HAP-1 (cell line): ENCODE measurements at regions not wholly inside any gene's neighbourhood (a gene's known extent, or its start where the extent isn't known, plus 50 kb on each side); places are given as distances from the start of the nearest gene placed in this dataset.
A peak's percentile ranks its signal among the peaks of the same experiment; 100 is the strongest.

ENCODE experiments used
- DNase-seq, 2 experiments: peaks; one replicate each; pipeline ENCODE4 v3.0.0-alpha.2; 2016 to 2020; ENCODE audit warnings: low spot score in 2 of 2
- H3K27me3 ChIP-seq: fragments of 250-450 bp; sonication (Bioruptor Pico); 2 replicates; pipeline ENCODE4 v1.5.1; 2020; ENCODE audit warnings: low read depth, mild to moderate bottlenecking, moderate library complexity
- H3K36me3 ChIP-seq: fragments of 250-450 bp; sonication (Bioruptor Pico); replicated peaks from 2 replicates; pipeline ENCODE4 v1.5.1; 2020; ENCODE audit warnings: mild to moderate bottlenecking
- H3K4me1 ChIP-seq: fragments of 250-450 bp; sonication (Bioruptor Pico); 2 replicates; pipeline ENCODE4 v1.5.1; 2020; ENCODE audit warnings: mild to moderate bottlenecking
- H3K4me3 ChIP-seq: fragments of 250-450 bp; sonication (Bioruptor Pico); 2 replicates; pipeline ENCODE4 v1.5.1; 2020; ENCODE audit warnings: mild to moderate bottlenecking, moderate library complexity
- H3K9me3 ChIP-seq: fragments of 250-450 bp; sonication (Bioruptor Pico); 2 replicates; pipeline ENCODE4 v1.5.1; 2020; ENCODE audit warnings: mild to moderate bottlenecking, moderate library complexity
- in situ Hi-C: fragments of 300-500 bp; cut with MboI; formaldehyde crosslinking; loops from 3 replicates; pipeline ENCODE4 v1.14.3; 2020; ENCODE audit warnings: low sequenced_read_pairs, inconsistent platforms, mixed read lengths

DNA sequence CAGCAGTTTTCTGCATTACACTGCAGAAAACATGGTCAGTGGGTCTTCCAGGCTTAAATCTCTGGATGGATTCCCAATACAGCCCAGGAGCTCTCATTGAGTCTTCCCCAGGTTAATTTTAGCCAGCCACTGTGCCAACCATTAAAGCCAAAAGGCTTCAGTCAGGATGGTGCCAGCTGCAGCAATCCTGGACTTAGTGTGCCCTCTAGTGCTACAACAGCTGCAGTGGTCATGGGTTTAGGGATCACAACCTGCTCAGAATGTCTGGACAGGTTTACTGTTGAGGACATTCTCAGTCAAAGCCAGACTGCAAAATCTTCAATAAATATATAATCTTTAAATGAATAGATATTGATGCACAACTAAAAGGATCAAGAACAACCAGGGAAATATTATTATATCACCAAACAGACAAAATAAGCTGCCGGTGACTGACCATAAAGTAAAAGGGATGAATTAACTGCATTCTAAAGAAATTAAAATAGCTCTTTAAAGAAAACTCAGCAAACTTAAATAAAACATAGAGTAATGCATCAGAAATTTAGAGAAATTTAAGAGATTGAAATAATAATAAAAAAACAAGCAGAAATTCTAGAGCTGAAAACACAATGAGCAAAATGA, 639.9 kb downstream of the SPOCK3 start:
- in situ Hi-C loops, result loop anchor here (10.0 to 25.0 kb wide), 2 partner anchors 430 to 1057 kb away; no protein-coding TSS in a partner anchor
- H3K9me3 ChIP-seq, result no peaks in the 10 kb centered on the region
- H3K4me1 ChIP-seq, result peaks cover 5% of the 10 kb centered on the region
- no peak overlapping the region for H3K4me3 ChIP-seq
- DNase-seq, result peak; percentile 58 to 68
- H3K36me3 ChIP-seq, result no peaks in the 10 kb centered on the region
- H3K27me3 ChIP-seq, result no peaks in the 10 kb centered on the region

DNA sequence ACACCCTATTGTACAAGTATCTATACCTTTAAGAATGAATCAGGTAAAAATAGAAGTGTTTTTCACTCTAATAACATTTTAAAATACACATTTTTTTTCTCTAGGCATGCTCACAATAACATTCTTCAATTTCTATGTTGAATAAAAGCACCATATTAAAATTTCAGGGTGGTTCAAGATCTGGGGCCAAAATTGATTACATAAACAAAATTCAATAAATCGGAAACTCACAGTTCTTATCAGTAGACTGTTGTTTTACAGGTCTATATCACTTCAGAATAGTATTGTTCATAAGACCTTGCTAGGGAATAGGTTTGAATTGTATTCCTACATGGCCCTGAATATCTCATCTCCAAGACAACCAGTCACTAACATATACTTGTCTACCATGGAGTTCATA, 634.0 kb downstream of the SPOCK3 start:
- H3K4me3 ChIP-seq, result no peak overlapping the region
- no peaks in the 10 kb centered on the region for H3K36me3 ChIP-seq
- H3K9me3 ChIP-seq, result no peaks in the 10 kb centered on the region
- H3K27me3 ChIP-seq, result no peaks in the 10 kb centered on the region
- no peak for DNase-seq
- in situ Hi-C loops, result no loop called here
- peaks cover 5% of the 10 kb centered on the region for H3K4me1 ChIP-seq

DNA sequence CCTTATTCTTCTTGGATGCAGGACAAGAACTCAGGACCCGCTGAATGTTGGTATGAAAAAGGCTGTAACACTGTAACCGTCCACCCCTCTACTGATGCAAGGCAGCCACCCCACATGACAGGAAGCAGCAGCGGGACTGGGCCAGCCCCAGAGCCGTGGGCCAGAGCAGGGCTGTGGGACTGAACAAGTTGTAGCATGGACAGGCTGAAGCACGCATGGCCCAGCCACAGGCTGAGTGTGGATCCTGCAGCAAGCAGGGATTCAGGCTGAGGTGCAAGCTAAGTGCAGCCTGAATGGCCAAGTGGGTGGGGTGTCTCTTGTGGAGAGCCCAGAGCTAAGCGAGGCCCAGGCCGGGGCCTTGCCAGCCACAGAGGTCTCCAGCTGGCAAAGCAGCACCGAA, 632.2 kb downstream of the SPOCK3 start:
- DNase-seq, result no peak
- no peaks in the 10 kb centered on the region for H3K36me3 ChIP-seq
- no peaks in the 10 kb centered on the region for H3K27me3 ChIP-seq
- H3K9me3 ChIP-seq, result no peaks in the 10 kb centered on the region
- in situ Hi-C loops, result no loop called here
- H3K4me3 ChIP-seq, result no peak overlapping the region
- peaks cover 5% of the 10 kb centered on the region for H3K4me1 ChIP-seq

DNA sequence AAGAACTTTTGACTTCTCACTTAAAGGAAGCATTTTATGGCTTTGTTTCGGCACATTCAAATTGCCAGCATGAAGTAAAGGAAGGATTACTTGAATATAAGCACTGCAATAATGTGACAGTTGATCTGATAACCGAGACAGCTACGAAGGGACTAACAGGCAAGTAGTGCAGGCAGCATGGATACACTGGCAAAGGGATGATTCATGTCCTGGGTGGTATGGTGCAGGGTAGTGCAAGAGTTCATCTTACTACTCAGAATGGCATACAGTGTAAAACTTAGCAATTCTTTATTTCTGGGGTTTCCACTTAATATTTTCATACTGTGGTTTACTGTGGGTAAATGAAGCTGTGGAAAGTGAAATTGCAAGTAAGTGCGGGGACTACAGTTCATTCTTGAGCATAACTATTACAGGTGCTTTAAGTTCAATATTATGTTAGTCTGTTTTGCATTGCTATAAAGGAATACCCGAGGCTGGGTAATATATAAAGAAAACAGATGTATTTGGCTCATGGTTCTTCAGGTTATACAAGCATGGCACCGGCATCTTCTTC, 611.8 kb downstream of the SPOCK3 start:
- no peaks in the 10 kb centered on the region for H3K36me3 ChIP-seq
- DNase-seq, result no peak
- H3K4me1 ChIP-seq, result no peaks in the 10 kb centered on the region
- H3K27me3 ChIP-seq, result no peaks in the 10 kb centered on the region
- in situ Hi-C loops, result no loop called here
- H3K4me3 ChIP-seq, result no peak overlapping the region
- no peaks in the 10 kb centered on the region for H3K9me3 ChIP-seq

DNA sequence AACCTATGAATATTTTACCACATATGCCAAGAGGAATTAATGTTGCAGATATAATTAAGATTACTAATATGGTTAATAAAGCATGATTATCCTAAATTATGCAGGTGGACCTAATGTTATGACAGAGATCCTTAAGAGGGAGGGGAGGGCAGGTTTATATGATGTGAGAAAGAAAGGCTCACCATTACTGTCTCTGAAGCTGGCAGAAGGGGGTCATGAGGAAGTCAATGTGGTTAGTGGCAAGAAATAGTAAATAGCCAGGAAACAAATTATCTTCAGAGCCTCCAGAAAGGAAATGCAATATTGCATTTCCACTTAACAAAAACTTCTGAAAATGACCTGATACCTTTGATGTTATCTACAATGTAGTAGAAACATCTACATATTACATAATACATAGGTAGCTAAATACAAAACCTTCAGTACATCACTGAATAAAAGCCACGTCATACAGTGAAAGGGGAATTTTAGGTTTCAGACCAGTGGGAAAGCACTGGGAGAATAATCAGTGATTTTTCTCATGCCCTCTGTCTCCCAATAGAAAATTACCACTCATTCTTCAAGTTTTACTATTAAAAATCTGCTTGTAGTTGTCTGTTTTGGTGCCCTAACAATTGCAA, 609.2 kb downstream of the SPOCK3 start:
- in situ Hi-C loops, result no loop called here
- Histone ChIP-seq H3K4me3 (no peak overlapping the region), H3K4me1 (no peaks in the 10 kb centered on the region), H3K27me3 (no peaks in the 10 kb centered on the region), H3K36me3 (no peaks in the 10 kb centered on the region), H3K9me3 (no peaks in the 10 kb centered on the region)
- no peak for DNase-seq

DNA sequence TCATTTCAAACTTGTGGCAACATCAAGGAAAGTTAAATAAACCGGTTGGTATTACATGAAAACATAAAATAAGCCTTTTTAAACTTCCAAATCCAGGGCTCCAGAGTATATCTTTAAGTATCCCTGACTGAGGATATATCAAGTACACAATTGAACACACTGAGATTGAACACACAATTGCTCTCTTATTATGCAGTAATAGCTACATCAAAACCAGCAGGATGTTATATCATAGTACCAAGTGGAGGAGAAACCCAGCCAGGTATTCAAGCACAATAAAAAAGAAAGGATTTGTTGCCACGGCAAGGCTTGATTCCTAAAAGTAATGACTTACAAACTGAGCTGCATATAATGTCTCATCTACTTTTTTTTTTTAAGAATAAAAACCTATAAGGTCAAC, 605.8 kb downstream of the SPOCK3 start:
- no peak for DNase-seq
- H3K9me3 ChIP-seq, result no peaks in the 10 kb centered on the region
- H3K4me3 ChIP-seq, result no peak overlapping the region
- H3K27me3 ChIP-seq, result no peaks in the 10 kb centered on the region
- no peaks in the 10 kb centered on the region for H3K36me3 ChIP-seq
- in situ Hi-C loops, result no loop called here
- H3K4me1 ChIP-seq, result no peaks in the 10 kb centered on the region

DNA sequence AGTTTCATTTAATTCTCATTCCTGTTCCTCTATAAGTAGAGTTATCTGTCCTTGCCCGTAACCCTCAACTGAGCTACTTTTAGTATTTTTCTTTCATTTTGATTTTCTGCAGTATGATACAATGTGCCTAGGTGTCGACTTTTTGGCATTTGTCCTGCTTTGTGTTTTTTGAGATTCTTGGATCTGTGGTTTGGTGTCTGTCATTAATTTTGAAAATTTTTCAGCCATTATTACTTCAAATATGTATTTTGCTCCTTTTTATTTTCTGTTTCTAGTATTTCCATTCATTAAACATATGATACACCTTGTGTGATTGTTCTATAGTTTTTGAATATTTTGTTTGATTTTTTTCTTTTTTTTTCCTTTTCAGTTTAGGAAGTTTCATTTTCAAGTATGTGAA, 598.9 kb downstream of the SPOCK3 start:
- Histone ChIP-seq H3K9me3 (no peaks in the 10 kb centered on the region), H3K36me3 (no peaks in the 10 kb centered on the region), H3K27me3 (no peaks in the 10 kb centered on the region), H3K4me3 (no peak overlapping the region), H3K4me1 (no peaks in the 10 kb centered on the region; the same call in 1 of the 2 replicates)
- DNase-seq, result no peak
- in situ Hi-C loops, result no loop called here

DNA sequence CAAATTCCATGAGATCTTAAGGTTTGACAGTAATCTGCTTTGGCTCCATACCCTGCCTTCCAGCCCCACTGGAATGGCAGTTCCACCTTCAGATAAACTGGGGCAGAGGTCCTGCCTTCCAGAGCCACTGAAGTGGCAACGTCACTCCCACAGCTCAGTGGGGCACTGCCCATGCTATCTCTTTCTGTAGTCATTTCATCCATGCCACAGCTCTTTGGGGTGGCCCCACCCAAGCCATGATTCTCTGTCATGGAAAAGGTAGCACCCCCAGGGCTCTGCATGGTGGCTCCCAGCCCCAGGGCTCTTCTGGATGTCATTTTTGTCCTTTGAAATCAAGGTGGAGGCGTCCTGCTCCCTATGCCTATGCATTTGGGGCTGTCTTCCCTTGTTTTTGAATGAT, 596.5 kb downstream of the SPOCK3 start:
- Histone ChIP-seq H3K9me3 (no peaks in the 10 kb centered on the region), H3K27me3 (no peaks in the 10 kb centered on the region), H3K4me1 (no peaks in the 10 kb centered on the region; the same call in 1 of the 2 replicates), H3K4me3 (no peak overlapping the region), H3K36me3 (no peaks in the 10 kb centered on the region)
- DNase-seq, result no peak
- in situ Hi-C loops, result no loop called here

DNA sequence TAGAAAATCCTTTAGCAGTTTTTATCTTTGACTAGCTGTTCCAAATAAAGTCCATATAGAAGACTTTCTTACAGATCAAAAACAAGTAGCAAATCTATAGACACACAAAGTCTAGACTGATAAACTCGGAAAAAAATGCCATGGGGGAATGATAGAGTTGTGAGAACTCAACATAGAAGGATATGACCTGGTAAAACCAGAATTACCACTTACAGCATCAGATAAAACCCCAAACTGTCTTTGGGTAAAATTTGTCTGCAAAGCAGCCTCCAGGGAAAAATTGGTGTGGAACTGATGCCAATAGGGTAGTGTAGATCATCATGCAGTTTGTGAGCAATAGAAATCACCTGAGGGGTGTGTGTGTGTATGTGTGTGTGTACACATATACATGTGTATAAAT, 579.1 kb downstream of the SPOCK3 start:
- Histone ChIP-seq H3K9me3 (no peaks in the 10 kb centered on the region), H3K36me3 (no peaks in the 10 kb centered on the region), H3K4me3 (no peak overlapping the region), H3K27me3 (no peaks in the 10 kb centered on the region), H3K4me1 (no peaks in the 10 kb centered on the region)
- no peak for DNase-seq
- in situ Hi-C loops, result no loop called here

DNA sequence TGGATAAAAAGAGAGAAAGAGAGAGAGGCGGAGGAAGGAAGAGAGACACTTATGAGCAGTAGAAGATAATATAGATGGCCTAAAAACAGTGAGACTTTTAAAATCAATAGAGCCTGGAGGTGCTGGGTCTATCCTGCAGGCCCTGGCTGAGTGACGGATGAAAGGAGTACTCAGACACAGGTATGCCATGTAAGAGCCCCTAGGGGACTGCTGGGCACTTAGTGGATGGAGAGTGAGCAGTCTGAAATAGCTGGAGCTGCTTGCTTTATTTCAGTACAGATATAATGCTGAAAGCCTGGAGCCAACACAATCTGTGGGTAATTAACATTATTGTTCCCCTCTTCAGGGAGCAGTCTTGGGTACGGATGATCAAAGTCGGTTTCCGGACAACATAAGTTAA, 578.6 kb downstream of the SPOCK3 start:
- in situ Hi-C loops, result no loop called here
- DNase-seq, result no peak
- Histone ChIP-seq H3K4me3 (no peak overlapping the region), H3K36me3 (no peaks in the 10 kb centered on the region), H3K9me3 (no peaks in the 10 kb centered on the region), H3K4me1 (no peaks in the 10 kb centered on the region), H3K27me3 (no peaks in the 10 kb centered on the region)

DNA sequence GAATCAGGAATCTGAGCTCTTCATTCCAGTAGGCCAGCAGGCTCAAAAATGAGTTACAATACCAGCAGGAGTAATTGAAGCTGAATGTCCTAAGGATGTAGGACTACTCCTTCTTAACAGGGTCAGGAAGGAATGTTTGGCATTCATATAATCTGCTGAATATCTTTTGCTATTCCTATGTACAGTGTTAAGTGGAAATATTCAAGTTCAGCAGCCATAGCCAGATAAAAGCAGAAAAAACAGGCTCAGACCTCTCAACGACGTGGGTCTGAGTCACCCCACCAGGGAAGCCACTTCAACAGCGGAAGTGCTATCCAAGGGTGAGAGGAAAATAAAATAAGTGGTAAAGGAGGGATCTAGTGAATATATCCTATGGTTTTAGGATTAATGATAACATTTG, 577.0 kb downstream of the SPOCK3 start:
- Histone ChIP-seq H3K4me1 (no peaks in the 10 kb centered on the region), H3K36me3 (no peaks in the 10 kb centered on the region), H3K9me3 (no peaks in the 10 kb centered on the region), H3K27me3 (no peaks in the 10 kb centered on the region), H3K4me3 (no peak overlapping the region)
- in situ Hi-C loops, result no loop called here
- no peak for DNase-seq

DNA sequence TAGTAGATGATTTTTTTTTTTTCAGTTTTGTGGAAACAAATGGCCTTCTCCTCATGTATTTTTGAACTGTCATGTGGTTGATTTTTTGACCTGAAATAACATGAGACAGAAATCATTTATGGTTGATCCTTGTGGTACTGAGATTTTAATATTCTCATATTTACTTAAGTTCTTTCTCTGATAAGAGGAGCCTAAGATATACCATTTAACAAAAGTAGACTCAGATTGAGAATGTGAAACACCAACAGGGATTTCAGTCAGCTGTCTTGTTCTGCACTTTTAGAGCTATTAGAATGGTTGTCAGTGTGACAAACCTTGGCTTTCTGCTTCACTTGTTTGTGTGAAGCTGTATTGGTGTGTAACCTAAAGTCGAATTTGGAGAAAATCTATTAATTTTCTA, 575.7 kb downstream of the SPOCK3 start:
- no peak overlapping the region for H3K4me3 ChIP-seq
- no peaks in the 10 kb centered on the region for H3K4me1 ChIP-seq
- no peaks in the 10 kb centered on the region for H3K27me3 ChIP-seq
- no peak for DNase-seq
- in situ Hi-C loops, result no loop called here
- H3K9me3 ChIP-seq, result no peaks in the 10 kb centered on the region
- H3K36me3 ChIP-seq, result no peaks in the 10 kb centered on the region

DNA sequence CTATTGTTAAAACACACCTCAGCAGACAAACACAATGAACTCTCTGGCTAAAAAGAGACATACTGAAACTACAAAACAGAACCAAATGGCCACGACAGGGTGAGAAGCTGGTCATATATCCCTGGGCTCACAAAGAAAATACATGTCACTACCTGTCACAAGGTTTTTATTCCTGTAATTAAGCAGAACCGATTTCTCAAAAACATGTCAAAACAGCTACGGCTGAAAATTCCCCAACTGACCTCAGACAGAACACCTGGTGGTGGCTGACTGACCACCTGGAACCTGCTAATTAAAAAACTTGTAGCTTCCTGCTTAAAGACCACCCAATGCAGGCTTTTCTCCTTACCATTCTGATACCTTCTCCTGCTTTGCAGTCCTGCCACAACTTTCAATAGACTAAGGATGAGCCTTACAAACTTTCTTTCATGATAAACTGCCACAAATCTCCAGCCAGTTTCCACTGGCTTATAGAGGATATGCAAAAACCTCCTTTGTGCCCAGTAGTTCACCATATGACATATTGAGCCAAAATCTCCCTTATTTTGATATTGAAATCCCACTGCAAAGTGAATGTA, 571.9 kb downstream of the SPOCK3 start:
- in situ Hi-C loops, result no loop called here
- DNase-seq, result no peak
- Histone ChIP-seq H3K36me3 (no peaks in the 10 kb centered on the region), H3K27me3 (no peaks in the 10 kb centered on the region), H3K9me3 (no peaks in the 10 kb centered on the region), H3K4me3 (no peak overlapping the region), H3K4me1 (no peaks in the 10 kb centered on the region)

DNA sequence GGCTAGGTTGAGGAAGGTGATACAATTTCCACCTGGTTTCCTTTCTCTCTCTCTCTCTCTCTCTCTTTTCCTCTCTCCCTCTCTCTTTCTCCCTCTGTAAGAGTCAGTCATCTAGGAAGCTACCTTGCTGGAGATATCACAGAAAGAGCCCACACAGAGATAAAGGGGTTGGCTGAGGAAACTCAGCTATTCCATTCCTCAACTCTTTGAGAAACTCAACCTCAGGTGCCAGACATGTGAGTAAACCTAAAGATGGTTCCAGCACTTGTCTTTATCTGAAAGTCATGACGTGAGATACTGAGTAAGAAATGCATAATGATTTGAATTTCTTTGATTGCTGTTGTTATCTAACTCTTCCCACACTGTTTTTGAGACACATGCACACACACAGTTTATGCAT, 564.0 kb downstream of the SPOCK3 start:
- H3K4me1 ChIP-seq, result no peaks in the 10 kb centered on the region
- no peaks in the 10 kb centered on the region for H3K27me3 ChIP-seq
- no peak for DNase-seq
- in situ Hi-C loops, result no loop called here
- no peaks in the 10 kb centered on the region for H3K9me3 ChIP-seq
- H3K36me3 ChIP-seq, result no peaks in the 10 kb centered on the region
- H3K4me3 ChIP-seq, result no peak overlapping the region
